HG03175 (cell line): ENCODE measurements at regions not wholly inside any gene's neighbourhood (a gene's known extent, or its start where the extent isn't known, plus 50 kb on each side); places are given as distances from the start of the nearest gene placed in this dataset.
"Not testable (repeated sequence)": the region's sequence is repeated elsewhere in the genome, so short reads cannot be mapped to it uniquely, and the experiment has no call there.

Experiments
- ATAC-seq: cut with Tn5 transposase; IDR thresholded peaks from one replicate; pipeline ENCODE4 v1.9.1; 2021; ENCODE audit warnings: mild to moderate bottlenecking, moderate library complexity; ENCODE audit not compliant: unreplicated experiment

- ATAC-seq = no peak
Measured at GRCh38 chr1:196091397-196092135, 516.7 kb downstream of the KCNT2 start.

DNA sequence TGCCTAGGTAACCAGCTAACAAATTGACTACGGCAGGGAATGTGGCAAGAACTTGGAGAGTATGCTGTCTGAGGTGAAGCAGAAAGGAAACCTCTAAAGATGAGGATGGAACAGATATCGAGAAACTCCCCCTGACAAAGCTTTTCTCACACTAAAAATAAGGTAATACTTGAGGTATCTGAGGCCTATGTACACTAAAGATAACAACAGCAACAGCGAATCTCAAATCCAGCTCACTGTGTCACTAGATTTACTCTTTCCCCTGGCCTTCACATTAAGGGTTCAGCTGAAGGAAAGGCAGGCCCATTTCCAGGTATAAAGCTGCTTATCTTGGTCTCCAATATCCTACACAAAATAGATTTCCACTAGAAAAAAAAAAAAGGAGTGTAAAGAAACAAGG lies 518.0 kb downstream of the KCNT2 start:
- no peak for ATAC-seq

DNA sequence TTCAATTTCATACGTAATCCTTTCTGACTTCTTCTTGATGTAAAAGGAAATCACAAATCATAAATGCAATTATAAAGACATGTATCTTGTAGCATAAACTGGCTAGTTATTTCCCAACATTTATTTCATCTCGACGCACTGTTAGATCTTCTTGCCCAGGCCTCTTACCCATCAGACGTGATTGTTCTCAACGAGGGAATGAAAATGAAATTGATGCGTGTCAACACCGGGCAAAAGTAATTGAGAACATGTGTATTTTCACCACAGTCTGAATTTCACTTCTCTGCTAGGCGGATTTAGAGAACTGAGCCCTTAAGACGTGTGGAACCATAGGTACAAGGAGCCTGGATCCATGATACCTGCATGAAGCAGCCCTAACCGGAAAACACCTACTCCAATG lies 519.7 kb downstream of the KCNT2 start:
- ATAC-seq = no peak

DNA sequence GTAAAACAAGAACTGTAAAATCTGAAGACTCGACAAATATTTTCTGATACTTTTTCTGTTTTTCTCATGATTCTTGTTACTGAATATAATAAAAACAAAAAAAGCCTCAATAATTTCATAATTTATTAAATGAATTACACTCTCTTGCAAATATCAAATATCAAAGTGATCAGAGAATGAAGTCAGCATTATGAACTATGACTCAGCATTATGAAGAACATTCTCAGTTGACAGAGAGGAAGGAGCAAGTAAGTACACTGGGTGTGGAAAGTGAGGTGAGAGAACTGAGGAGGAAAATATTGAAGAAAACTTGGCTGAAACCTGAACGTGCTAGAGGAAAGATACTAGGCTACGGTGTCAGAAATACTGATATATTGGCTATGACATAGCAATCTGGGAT lies 529.5 kb downstream of the KCNT2 start:
- no peak for ATAC-seq

DNA sequence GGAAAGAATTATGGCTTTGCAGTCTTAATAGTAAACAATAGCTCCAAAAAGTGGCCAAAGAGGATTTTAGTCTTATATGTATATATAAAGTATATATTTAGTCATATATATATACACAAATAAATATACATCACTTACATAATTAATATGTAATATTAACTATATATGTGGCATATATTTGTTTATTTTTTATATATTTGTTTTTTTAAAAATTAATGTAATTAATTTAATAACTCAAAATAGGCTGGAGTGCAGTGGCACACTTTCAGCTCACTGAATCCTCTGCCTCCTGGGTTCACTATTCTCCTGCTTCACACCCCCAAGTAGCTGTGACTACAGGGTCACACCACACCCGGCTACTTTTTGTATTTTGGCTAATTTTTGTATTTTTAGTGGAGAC lies 532.6 kb downstream of the KCNT2 start:
- no peak for ATAC-seq

- no peak for ATAC-seq
Measured at GRCh38 chr1:196074182-196074581, 534.1 kb downstream of the KCNT2 start.

- no peak for ATAC-seq
Measured at GRCh38 chr1:196071447-196071846, 536.8 kb downstream of the KCNT2 start.

- ATAC-seq = no peak
Measured at GRCh38 chr1:196070940-196071339, 537.3 kb downstream of the KCNT2 start.

GRCh38 chr1:196063952-196064351 lies 544.3 kb downstream of the KCNT2 start:
- ATAC-seq = no peak

DNA sequence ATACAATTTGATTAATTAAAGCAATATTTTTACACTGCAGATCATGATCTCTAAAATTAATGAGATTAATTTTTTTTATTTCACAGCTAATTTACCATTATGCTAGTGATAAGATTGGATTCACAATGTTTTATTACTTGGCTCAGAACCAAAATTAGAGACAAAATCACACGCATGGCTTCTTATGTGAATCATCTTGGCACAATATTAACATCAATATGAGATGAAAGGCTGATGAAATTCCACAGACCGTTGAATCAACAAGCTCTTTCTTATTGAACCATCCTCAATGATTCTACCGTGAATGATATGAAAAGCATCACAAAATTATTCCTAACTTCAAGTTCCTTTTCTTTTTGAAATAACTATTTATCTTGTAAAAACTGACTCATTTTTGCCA lies 544.9 kb downstream of the KCNT2 start:
- no peak for ATAC-seq

DNA sequence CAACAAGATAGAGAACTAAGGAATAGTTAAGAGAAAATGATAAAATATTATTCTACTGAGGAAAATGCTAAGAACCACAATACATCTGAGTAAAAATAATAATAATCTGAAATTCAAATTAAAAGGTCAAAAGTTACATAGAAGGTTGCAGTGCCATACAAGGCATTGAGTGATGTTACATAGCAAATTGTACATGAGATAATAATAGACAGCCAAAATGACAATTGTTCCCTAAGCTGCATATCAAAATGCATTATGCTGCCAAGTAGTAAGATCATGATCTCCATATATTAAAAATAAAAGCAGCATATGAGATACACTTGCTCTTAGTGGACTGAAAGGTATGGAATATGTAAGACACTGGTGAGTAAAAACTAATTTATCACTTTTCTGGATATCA lies 547.7 kb downstream of the KCNT2 start:
- no peak for ATAC-seq

- no peak for ATAC-seq
Measured at GRCh38 chr1:196059210-196059609, 549.0 kb downstream of the KCNT2 start.

DNA sequence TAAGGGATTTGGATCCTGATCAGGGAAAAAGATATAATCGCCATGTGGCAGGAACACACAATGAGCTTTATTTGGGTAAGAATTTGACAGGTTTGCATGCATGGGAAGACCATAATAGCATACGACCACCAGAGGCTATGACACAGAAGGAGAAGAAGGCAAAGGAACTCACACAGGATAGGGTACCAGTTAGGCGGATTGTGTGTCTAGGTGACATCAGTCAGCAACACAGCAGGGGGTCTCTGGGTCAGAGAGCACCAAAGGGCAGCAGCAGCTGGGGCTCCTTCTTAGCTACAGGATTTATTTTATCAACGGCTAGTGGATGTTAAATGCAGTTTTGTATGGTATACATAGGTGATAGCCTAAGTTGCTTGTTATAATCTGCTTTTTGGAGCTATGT lies 551.3 kb downstream of the KCNT2 start:
- ATAC-seq = no peak

DNA sequence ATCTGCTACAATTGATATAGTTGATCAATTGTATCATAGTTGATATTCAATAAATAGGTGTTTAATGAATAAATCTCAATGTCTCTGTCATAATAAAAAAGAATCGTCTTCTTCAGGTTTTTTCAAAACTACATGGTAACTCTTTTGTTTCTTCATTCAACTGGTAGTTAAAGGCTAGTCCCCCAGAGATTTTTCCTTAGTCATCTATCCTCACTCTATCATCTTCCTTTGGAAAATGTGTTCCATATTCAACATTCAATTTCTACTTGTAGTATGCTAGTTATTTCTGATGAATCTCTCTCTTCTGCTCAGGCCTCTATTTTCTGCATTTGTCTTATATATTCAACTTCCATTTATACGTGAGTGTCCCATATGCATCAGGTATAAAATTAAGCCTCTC lies 558.8 kb downstream of the KCNT2 start:
- ATAC-seq = no peak

GRCh38 chr1:196043268-196043667 lies 565.0 kb downstream of the KCNT2 start:
- ATAC-seq = no peak

- no peak for ATAC-seq
Measured at GRCh38 chr1:196034080-196034706, 574.0 kb downstream of the KCNT2 start.

- ATAC-seq = not testable (repeated sequence)
Measured at GRCh38 chr1:196031387-196031786, 576.9 kb downstream of the KCNT2 start.

GRCh38 chr1:196030455-196030854 lies 577.8 kb downstream of the KCNT2 start:
- no peak for ATAC-seq

DNA sequence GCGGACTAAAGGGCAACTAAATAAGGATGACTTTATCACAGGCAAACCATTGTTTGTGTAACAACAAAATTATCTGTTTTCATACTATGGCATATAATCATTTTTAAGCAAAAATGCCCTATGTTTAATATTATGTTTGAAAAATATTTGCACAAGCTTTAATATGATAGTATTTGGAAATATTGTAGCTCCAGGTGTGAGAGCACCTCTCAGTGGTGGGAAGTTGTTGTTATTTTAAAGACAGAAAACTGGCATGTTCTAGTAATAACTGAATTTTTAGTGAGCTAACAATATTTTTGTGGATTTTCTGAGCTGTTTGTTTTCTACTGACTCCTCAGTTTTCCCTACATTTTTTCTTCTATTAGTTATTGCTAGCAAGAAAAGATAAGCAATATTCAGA lies 578.8 kb downstream of the KCNT2 start:
- ATAC-seq = no peak

DNA sequence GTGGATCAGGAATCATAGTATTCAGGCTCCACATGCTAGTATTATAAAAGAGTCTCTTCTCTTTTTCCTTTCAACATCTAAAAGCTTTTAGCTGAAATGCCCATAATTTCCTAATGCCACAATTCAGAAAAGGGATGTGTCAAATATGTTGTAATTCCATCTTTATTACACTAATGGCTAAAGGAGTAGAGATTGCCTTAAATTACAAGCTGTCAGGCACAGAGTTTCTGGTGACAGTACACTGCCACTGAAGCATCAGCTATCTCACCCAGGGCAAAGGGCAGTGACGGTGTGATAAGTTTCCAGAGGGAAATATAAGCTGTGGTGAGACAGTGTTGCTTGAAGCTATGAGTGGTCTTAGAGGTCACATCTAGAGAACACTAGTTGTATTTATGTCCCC lies 581.1 kb downstream of the KCNT2 start:
- no peak for ATAC-seq

GRCh38 chr1:196021174-196021573 lies 587.1 kb downstream of the KCNT2 start:
- ATAC-seq = not testable (repeated sequence)

- no peak for ATAC-seq
Measured at GRCh38 chr1:196009362-196009761, 598.9 kb downstream of the KCNT2 start.

DNA sequence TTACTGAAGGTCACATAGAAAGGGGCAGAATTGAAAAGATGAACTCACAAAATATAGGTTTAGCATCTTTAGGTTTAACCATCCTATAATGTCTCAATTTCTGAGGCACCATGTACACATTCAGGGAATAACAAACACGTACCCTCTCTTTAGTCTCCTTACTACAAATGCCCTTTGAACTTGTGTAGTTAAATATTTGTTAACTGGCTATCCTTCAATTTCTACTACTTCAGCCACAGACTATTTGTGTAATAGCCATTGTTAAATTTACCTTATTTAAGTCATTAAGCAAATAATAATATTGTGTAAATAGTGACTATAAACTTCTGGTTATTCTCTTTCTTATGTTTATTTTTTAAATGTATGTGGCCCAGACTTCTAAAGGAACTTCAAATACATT lies 600.5 kb downstream of the KCNT2 start:
- ATAC-seq = no peak
